GM06990 (cell line): ENCODE measurements at regions not wholly inside any gene's neighbourhood (a gene's known extent, or its start where the extent isn't known, plus 50 kb on each side); places are given as distances from the start of the nearest gene placed in this dataset.

Source experiments
- DNase-seq: peaks from one replicate; pipeline ENCODE4 v3.0.0-alpha.2; 2011; ENCODE audit not compliant: insufficient read length; ENCODE audit errors: extremely low read depth
- H3K27me3 ChIP-seq: replicated peaks from 2 replicates; pipeline ENCODE4 v1.6.0; 2011; ENCODE audit warnings: low read length; ENCODE audit not compliant: control insufficient read depth, insufficient read depth
- H3K36me3 ChIP-seq: 2 replicates; pipeline ENCODE4 v1.5.1; 2011; ENCODE audit warnings: low read length; ENCODE audit not compliant: control insufficient read depth, insufficient read depth
- H3K4me3 ChIP-seq: replicated peaks from 2 replicates; pipeline ENCODE4 v1.5.1; 2011; ENCODE audit warnings: low read depth, mild to moderate bottlenecking, control low read depth, low read length
- CTCF ChIP-seq: IDR thresholded peaks from 2 replicates; pipeline ENCODE4 v1.5.1; 2011; ENCODE audit warnings: low read length, control low read depth, mild to moderate bottlenecking, inconsistent platforms; ENCODE audit not compliant: insufficient read depth, poor library complexity, severe bottlenecking

- H3K36me3 ChIP-seq = no peaks in the 10 kb centered on the region
Observed at GRCh38 chr3:193116871-193117270, 124.2 kb upstream of the PLAAT1 start.

GRCh38 chr3:193118907-193119306 lies 122.1 kb upstream of the PLAAT1 start:
- no peak for TF ChIP-seq CTCF
- DNase-seq = no peak
- no peak overlapping the region for H3K4me3 ChIP-seq
- H3K27me3 ChIP-seq = no peaks in the 10 kb centered on the region; the same call in none of the 2 replicates
- H3K36me3 ChIP-seq = no peaks in the 10 kb centered on the region

More at GRCh38 chr3:193116871-193117270, 124.2 kb upstream of the PLAAT1 start:
- no peak for DNase-seq
- no peak overlapping the region for H3K4me3 ChIP-seq
- H3K27me3 ChIP-seq = no peaks in the 10 kb centered on the region
- TF ChIP-seq CTCF = no peak

GRCh38 chr3:193119926-193120325 lies 121.1 kb upstream of the PLAAT1 start:
- no peaks in the 10 kb centered on the region for H3K36me3 ChIP-seq
- no peak overlapping the region for H3K4me3 ChIP-seq
- TF ChIP-seq CTCF = no peak
- H3K27me3 ChIP-seq = no peaks in the 10 kb centered on the region; the same call in none of the 2 replicates
- DNase-seq = no peak

GRCh38 chr3:193124861-193125260 lies 116.2 kb upstream of the PLAAT1 start:
- no peak for DNase-seq
- H3K4me3 ChIP-seq = no peak overlapping the region
- H3K36me3 ChIP-seq = no peaks in the 10 kb centered on the region
- H3K27me3 ChIP-seq = no peaks in the 10 kb centered on the region; the same call in none of the 2 replicates
- TF ChIP-seq CTCF = no peak

- no peak for DNase-seq
- TF ChIP-seq CTCF = peak; percentile 15
- Histone ChIP-seq H3K27me3 (no peaks in the 10 kb centered on the region; the same call in 1 of the 2 replicates), H3K36me3 (no peaks in the 10 kb centered on the region), H3K4me3 (no peak overlapping the region)
Observed at GRCh38 chr3:193129607-193130006, 111.4 kb upstream of the PLAAT1 start.

- no peak overlapping the region for H3K4me3 ChIP-seq
- no peaks in the 10 kb centered on the region for H3K36me3 ChIP-seq
- H3K27me3 ChIP-seq = no peaks in the 10 kb centered on the region; the same call in 1 of the 2 replicates
- TF ChIP-seq CTCF = no peak
- no peak for DNase-seq
Observed at GRCh38 chr3:193130576-193130975, 110.4 kb upstream of the PLAAT1 start.
